ENCODE measurements at regions not wholly inside any gene's neighbourhood (a gene's known extent, or its start where the extent isn't known, plus 50 kb on each side); places are given as distances from the start of the nearest gene placed in this dataset.

DNA sequence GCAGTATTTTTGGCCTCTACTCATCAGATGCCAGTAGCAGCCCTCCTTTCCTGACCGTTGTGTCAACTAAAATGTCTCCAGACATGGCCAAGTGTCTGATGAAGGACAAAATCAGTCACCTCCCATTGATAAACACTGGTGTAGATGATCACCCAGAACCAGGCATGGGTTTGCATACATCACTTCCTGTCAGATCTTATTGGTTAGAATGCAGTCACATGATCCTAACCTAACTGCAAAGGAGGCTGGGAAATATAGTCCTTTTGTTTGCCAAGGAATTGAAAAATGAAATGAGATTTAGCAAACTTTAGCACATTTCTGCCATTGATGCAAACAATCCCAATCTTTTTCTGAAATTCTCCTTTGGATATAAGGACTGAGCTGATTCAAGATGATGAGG, 141.4 kb downstream of the BUB3 start:
- Histone ChIP-seq H3K27me3 (ENCODE audit: insufficient read depth, poor library complexity, severe bottlenecking) (no peaks in the 10 kb centered on the region), H3K4me3 (replicated peaks; ENCODE audit: insufficient read depth, low read length) (no peak overlapping the region), H3K27ac (replicated peaks) (no peak overlapping the region)
- no peak for TF ChIP-seq GABPA (IDR thresholded peaks at IDR 0.05; ENCODE audit: low read depth)
- no peak for TF ChIP-seq POLR2AphosphoS5 (IDR thresholded peaks at IDR 0.05; ENCODE audit: low read depth)
- TF ChIP-seq, protein P1, sequence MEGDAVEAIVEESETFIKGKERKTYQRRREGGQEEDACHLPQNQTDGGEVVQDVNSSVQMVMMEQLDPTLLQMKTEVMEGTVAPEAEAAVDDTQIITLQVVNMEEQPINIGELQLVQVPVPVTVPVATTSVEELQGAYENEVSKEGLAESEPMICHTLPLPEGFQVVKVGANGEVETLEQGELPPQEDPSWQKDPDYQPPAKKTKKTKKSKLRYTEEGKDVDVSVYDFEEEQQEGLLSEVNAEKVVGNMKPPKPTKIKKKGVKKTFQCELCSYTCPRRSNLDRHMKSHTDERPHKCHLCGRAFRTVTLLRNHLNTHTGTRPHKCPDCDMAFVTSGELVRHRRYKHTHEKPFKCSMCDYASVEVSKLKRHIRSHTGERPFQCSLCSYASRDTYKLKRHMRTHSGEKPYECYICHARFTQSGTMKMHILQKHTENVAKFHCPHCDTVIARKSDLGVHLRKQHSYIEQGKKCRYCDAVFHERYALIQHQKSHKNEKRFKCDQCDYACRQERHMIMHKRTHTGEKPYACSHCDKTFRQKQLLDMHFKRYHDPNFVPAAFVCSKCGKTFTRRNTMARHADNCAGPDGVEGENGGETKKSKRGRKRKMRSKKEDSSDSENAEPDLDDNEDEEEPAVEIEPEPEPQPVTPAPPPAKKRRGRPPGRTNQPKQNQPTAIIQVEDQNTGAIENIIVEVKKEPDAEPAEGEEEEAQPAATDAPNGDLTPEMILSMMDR (IDR thresholded peaks at IDR 0.05; ENCODE audit: insufficient read depth, low read length), result no peak
- TF ChIP-seq SPI1 (IDR thresholded peaks at IDR 0.05; ENCODE audit: borderline replicate concordance, low read depth), result no peak
- TF ChIP-seq, protein P2, sequence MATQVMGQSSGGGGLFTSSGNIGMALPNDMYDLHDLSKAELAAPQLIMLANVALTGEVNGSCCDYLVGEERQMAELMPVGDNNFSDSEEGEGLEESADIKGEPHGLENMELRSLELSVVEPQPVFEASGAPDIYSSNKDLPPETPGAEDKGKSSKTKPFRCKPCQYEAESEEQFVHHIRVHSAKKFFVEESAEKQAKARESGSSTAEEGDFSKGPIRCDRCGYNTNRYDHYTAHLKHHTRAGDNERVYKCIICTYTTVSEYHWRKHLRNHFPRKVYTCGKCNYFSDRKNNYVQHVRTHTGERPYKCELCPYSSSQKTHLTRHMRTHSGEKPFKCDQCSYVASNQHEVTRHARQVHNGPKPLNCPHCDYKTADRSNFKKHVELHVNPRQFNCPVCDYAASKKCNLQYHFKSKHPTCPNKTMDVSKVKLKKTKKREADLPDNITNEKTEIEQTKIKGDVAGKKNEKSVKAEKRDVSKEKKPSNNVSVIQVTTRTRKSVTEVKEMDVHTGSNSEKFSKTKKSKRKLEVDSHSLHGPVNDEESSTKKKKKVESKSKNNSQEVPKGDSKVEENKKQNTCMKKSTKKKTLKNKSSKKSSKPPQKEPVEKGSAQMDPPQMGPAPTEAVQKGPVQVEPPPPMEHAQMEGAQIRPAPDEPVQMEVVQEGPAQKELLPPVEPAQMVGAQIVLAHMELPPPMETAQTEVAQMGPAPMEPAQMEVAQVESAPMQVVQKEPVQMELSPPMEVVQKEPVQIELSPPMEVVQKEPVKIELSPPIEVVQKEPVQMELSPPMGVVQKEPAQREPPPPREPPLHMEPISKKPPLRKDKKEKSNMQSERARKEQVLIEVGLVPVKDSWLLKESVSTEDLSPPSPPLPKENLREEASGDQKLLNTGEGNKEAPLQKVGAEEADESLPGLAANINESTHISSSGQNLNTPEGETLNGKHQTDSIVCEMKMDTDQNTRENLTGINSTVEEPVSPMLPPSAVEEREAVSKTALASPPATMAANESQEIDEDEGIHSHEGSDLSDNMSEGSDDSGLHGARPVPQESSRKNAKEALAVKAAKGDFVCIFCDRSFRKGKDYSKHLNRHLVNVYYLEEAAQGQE (IDR thresholded peaks at IDR 0.05; ENCODE audit: insufficient replicate concordance, low read depth), result no peak
- DNase-seq (ENCODE audit: low read depth in 1 of 2, low spot score in 1 of 2), result no peak

DNA sequence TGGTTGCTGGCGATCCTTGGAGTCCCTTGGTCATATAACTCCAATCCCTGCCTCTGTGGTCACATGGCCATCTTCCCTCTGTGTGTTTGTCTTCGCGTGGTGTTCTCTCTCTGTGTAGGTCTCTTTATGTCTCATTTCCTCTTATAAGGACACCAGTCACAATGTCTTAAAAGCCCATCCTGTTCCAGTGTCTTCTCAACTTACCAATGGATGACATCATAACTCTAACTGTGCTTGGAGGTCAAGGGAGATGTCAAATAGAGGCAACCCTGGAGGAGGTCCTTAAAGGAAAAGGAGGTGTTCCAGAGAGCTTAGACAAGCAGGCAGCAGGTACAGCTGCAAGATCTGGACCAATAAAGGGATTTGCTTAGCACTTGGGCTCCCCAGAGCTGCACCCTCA, 143.0 kb downstream of the BUB3 start:
- TF ChIP-seq, protein P2 (IDR thresholded peaks at IDR 0.05; ENCODE audit: insufficient replicate concordance, low read depth), result no peak
- TF ChIP-seq SPI1 (IDR thresholded peaks at IDR 0.05; ENCODE audit: borderline replicate concordance, low read depth) (no peak), POLR2AphosphoS5 (IDR thresholded peaks at IDR 0.05; ENCODE audit: low read depth) (no peak), GABPA (IDR thresholded peaks at IDR 0.05; ENCODE audit: low read depth) (no peak)
- TF ChIP-seq, protein P1 (IDR thresholded peaks at IDR 0.05; ENCODE audit: insufficient read depth, low read length), result no peak
- DNase-seq (ENCODE audit: low read depth in 1 of 2, low spot score in 1 of 2), result no peak
- no peaks in the 10 kb centered on the region for H3K27me3 ChIP-seq (ENCODE audit: insufficient read depth, poor library complexity, severe bottlenecking)

DNA sequence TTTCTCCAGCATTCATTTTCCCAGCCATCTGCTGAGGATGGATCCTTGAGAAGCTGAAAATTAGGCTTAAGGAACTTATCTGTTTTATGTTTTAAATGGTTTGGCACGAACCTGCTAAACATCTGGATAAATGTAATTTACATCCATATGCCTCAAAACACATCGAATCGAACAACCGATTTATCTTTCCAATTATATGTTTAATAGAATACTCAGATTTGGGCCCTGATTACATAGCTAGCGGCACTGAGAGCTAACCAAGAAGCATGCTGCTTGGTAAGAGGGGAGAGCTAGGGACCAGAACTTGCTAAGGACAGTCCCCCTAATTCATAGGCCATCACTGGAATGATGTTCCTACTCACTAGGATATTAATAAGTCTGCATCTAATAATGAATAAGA, 144.4 kb downstream of the BUB3 start:
- no peak overlapping the region for H3K27ac ChIP-seq (replicated peaks)
- H3K27me3 ChIP-seq (ENCODE audit: insufficient read depth, poor library complexity, severe bottlenecking), result no peaks in the 10 kb centered on the region
- TF ChIP-seq, protein P2 (IDR thresholded peaks at IDR 0.05; ENCODE audit: insufficient replicate concordance, low read depth), result no peak
- TF ChIP-seq GABPA (IDR thresholded peaks at IDR 0.05; ENCODE audit: low read depth) (no peak), POLR2AphosphoS5 (IDR thresholded peaks at IDR 0.05; ENCODE audit: low read depth) (no peak), SPI1 (IDR thresholded peaks at IDR 0.05; ENCODE audit: borderline replicate concordance, low read depth) (no peak)
- TF ChIP-seq, protein P1 (IDR thresholded peaks at IDR 0.05; ENCODE audit: insufficient read depth, low read length), result no peak
- DNase-seq (ENCODE audit: low read depth in 1 of 2, low spot score in 1 of 2), result no peak
- no peak overlapping the region for H3K4me3 ChIP-seq (replicated peaks; ENCODE audit: insufficient read depth, low read length)

More for the DNA sequence above, 143.0 kb downstream of the BUB3 start:
- H3K27ac ChIP-seq (replicated peaks), result no peak overlapping the region
- H3K4me3 ChIP-seq (replicated peaks; ENCODE audit: insufficient read depth, low read length), result no peak overlapping the region
